ENCODE measurements at regions not wholly inside any gene's neighbourhood (a gene's known extent, or its start where the extent isn't known, plus 50 kb on each side); places are given as distances from the start of the nearest gene placed in this dataset.

DNA sequence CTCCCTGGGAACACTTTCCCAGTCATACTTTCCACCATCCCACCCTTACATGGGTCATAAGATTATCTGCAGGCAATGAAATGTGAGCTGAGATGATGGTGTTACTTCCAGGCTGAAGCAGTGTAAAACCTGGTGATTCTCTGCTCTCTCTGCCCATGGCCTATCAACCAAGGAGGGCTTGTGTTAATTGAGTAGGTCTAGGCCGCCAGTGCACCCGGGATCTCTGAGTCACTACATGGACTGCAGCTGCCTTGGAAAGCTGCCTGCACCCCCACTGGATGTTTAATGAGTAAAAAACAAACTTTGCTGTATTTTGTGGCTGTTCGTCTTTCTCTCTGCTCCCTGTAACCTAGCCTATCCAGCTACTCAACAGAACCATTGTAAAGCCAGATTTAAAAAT is 451.7 kb upstream of the SMIM21 start:
- TF ChIP-seq, protein P1, sequence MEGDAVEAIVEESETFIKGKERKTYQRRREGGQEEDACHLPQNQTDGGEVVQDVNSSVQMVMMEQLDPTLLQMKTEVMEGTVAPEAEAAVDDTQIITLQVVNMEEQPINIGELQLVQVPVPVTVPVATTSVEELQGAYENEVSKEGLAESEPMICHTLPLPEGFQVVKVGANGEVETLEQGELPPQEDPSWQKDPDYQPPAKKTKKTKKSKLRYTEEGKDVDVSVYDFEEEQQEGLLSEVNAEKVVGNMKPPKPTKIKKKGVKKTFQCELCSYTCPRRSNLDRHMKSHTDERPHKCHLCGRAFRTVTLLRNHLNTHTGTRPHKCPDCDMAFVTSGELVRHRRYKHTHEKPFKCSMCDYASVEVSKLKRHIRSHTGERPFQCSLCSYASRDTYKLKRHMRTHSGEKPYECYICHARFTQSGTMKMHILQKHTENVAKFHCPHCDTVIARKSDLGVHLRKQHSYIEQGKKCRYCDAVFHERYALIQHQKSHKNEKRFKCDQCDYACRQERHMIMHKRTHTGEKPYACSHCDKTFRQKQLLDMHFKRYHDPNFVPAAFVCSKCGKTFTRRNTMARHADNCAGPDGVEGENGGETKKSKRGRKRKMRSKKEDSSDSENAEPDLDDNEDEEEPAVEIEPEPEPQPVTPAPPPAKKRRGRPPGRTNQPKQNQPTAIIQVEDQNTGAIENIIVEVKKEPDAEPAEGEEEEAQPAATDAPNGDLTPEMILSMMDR (IDR thresholded peaks at IDR 0.05; ENCODE audit: low read length) = no peak
- no peak for TF ChIP-seq EZH2 (optimal IDR thresholded peaks at IDR 0.05; ENCODE audit: low read depth, low read length)
